ENCODE measurements at regions not wholly inside any gene's neighbourhood (a gene's known extent, or its start where the extent isn't known, plus 50 kb on each side); places are given as distances from the start of the nearest gene placed in this dataset.
"Not testable (repeated sequence)": the region's sequence is repeated elsewhere in the genome, so short reads cannot be mapped to it uniquely, and the experiment has no call there.

DNA sequence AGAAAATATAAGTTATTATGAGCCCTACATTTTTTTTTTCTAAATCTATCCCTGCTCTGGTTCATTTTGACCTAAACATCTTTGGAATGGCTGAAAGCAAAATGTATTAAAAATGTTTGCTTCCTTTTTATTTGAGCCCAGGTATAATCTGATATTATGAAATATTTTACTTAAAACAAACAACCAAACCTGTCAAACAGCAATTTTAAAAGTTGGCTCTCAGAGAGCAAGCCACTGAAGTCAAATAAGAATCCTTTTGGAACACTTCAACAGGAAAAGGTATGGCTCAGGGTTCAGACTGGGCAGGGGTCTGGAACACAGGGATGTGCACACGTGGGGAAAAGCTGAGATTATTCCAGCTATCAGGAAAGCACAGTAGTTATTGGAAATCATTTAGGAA lies 782.9 kb downstream of the CCSER2 start:
- CTCF ChIA-PET: no interaction called here
- POLR2A ChIA-PET: no interaction called here

DNA sequence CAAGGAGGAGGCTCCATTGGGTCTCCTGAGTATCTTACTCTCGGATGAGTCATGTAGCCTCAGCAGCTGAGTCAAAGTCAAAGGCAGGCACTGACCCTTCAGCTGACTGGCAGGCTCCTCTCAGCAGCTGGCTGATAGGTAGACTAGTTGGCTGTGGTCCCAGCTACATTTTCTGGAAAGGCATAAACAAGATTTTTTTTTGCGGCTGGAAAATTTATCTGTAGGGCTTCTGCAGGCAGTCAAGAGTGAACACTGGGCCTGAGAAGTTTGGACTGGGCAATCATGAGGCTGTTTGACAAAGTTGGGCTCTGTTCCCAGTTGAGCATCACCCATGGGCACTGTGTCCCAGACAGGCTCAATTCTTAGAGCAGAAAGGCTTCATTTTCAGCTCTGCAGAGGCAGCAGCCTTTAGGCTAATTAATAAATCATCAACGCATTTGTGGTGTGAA lies 796.2 kb downstream of the CCSER2 start:
- no peak for DNase-seq (ENCODE audit: extremely low spot score)
- TF ChIP-seq SP1 (IDR thresholded peaks at IDR 0.05): no peak
- no peak for TF ChIP-seq TARDBP (IDR thresholded peaks at IDR 0.05)
- no peak for TF ChIP-seq ELF4 (IDR thresholded peaks at IDR 0.05)
- TF ChIP-seq, protein P1, sequence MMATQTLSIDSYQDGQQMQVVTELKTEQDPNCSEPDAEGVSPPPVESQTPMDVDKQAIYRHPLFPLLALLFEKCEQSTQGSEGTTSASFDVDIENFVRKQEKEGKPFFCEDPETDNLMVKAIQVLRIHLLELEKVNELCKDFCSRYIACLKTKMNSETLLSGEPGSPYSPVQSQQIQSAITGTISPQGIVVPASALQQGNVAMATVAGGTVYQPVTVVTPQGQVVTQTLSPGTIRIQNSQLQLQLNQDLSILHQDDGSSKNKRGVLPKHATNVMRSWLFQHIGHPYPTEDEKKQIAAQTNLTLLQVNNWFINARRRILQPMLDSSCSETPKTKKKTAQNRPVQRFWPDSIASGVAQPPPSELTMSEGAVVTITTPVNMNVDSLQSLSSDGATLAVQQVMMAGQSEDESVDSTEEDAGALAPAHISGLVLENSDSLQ (IDR thresholded peaks at IDR 0.05): no peak
- no peak for TF ChIP-seq FOXA1 (IDR thresholded peaks at IDR 0.05)
- TF ChIP-seq ZNF384 (IDR thresholded peaks at IDR 0.05): no peak
- no peak for TF ChIP-seq FOXK2 (IDR thresholded peaks at IDR 0.05)
- no peak for TF ChIP-seq L3MBTL2 (conservative IDR thresholded peaks at IDR 0.05)
- no peak for TF ChIP-seq NFRKB (IDR thresholded peaks at IDR 0.05)
- TF ChIP-seq BHLHE40 (IDR thresholded peaks at IDR 0.05; ENCODE audit: borderline replicate concordance): no peak
- CTCF ChIA-PET: no interaction called here
- POLR2A ChIA-PET: no interaction called here

More for the DNA sequence above, 782.9 kb downstream of the CCSER2 start:
- TF ChIP-seq ZNF384 (IDR thresholded peaks at IDR 0.05): no peak
- no peak for TF ChIP-seq BHLHE40 (IDR thresholded peaks at IDR 0.05; ENCODE audit: borderline replicate concordance)
- no peak for TF ChIP-seq CTBP1 (IDR thresholded peaks at IDR 0.05; ENCODE audit: borderline replicate concordance)
- no peak for TF ChIP-seq L3MBTL2 (conservative IDR thresholded peaks at IDR 0.05)
- TF ChIP-seq, protein P1 (IDR thresholded peaks at IDR 0.05): no peak
- TF ChIP-seq LEF1 (IDR thresholded peaks at IDR 0.05; ENCODE audit: borderline replicate concordance): no peak
- TF ChIP-seq ARNT (IDR thresholded peaks at IDR 0.05): no peak
- TF ChIP-seq HDGF (IDR thresholded peaks at IDR 0.05; ENCODE audit: borderline replicate concordance): no peak
- TF ChIP-seq TARDBP (IDR thresholded peaks at IDR 0.05): no peak
- no peak for TF ChIP-seq SP1 (IDR thresholded peaks at IDR 0.05)
- no peak for TF ChIP-seq ELF4 (IDR thresholded peaks at IDR 0.05)
- no peak for TF ChIP-seq FOXA1 (IDR thresholded peaks at IDR 0.05)
- TF ChIP-seq FOXM1 (IDR thresholded peaks at IDR 0.05; ENCODE audit: borderline replicate concordance): no peak
- TF ChIP-seq SUZ12 (IDR thresholded peaks at IDR 0.05): no peak
- no peak for TF ChIP-seq NFRKB (IDR thresholded peaks at IDR 0.05)
- DNase-seq (ENCODE audit: extremely low spot score): no peak

DNA sequence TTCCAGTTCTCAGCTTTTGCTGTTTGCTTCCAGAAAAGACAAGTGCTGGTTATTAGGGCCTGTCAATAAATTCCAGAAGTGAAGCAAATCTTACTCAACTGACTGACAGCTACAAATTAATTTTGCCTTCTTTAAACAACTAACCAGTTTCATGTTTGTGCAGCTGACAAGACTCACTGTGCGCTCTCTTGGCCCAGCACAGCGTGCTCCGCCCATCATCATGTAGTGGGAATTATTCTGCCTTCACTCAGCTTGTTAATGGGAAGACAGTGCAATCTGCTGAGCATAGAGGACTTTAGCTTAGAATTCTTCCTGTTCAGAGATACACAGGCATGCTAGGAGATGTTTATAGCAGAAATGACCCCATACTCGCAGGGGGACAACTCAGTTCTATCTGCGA lies 808.9 kb downstream of the CCSER2 start:
- ChIA-PET POLR2A (no interaction called here), CTCF (no interaction called here)
- DNase-seq (ENCODE audit: extremely low spot score): no peak
- no peak for TF ChIP-seq SUZ12 (IDR thresholded peaks at IDR 0.05)
- TF ChIP-seq ELF4 (IDR thresholded peaks at IDR 0.05): no peak
- TF ChIP-seq TARDBP (IDR thresholded peaks at IDR 0.05): no peak
- TF ChIP-seq BHLHE40 (IDR thresholded peaks at IDR 0.05; ENCODE audit: borderline replicate concordance): no peak
- TF ChIP-seq, protein P1 (IDR thresholded peaks at IDR 0.05): no peak
- TF ChIP-seq HDGF (IDR thresholded peaks at IDR 0.05; ENCODE audit: borderline replicate concordance): no peak
- TF ChIP-seq CTBP1 (IDR thresholded peaks at IDR 0.05; ENCODE audit: borderline replicate concordance): no peak
- no peak for TF ChIP-seq ARNT (IDR thresholded peaks at IDR 0.05)
- TF ChIP-seq NFRKB (IDR thresholded peaks at IDR 0.05): no peak
- TF ChIP-seq L3MBTL2 (conservative IDR thresholded peaks at IDR 0.05): no peak
- TF ChIP-seq ZNF384 (IDR thresholded peaks at IDR 0.05): no peak
- no peak for TF ChIP-seq FOXM1 (IDR thresholded peaks at IDR 0.05; ENCODE audit: borderline replicate concordance)
- no peak for TF ChIP-seq LEF1 (IDR thresholded peaks at IDR 0.05; ENCODE audit: borderline replicate concordance)
- no peak for TF ChIP-seq FOXA1 (IDR thresholded peaks at IDR 0.05)
- no peak for TF ChIP-seq FOXK2 (IDR thresholded peaks at IDR 0.05)
- no peak for TF ChIP-seq SP1 (IDR thresholded peaks at IDR 0.05)

DNA sequence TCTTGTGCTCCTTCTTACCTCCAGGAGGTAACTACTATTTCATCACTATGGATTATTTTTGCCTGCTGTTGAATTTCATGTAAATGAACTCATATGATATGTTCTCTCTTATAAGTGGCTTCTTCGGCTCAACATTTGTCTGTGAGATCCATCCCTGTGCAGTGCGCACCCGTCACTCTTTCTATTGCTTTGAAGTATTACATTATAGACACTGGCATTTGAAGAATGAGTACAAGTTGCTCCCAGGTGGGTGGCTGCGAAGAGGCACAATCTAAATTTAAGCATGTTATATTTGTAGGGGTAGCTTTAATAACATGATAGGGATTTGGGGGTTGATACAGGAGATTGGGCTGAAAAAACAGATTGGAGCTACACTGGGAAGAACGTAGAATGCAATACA lies 809.7 kb downstream of the CCSER2 start:
- POLR2A ChIA-PET: no interaction called here
- no peak for DNase-seq (ENCODE audit: extremely low spot score)
- no peak for TF ChIP-seq BHLHE40 (IDR thresholded peaks at IDR 0.05; ENCODE audit: borderline replicate concordance)
- CTCF ChIA-PET: no interaction called here

DNA sequence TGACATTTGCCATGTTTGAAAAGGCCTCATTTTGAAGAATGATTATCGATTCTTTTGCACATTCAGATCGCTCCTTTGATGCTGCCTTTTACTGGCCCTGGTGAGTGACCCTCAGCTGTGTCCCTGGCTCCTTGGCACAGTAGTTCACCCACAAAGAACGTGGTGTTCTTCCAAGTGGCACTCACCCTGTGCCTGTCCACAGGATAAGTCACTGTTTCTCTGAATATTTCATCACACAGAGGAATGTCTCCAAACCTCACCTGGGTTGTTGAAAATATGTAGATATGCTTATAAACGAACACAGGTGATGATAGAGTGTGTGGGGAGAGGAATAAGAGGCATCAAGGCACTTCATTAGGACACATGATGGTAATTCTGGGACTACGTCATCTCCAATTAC lies 810.7 kb downstream of the CCSER2 start:
- DNase-seq (ENCODE audit: extremely low spot score): no peak
- CTCF ChIA-PET: no interaction called here
- TF ChIP-seq ZNF384 (IDR thresholded peaks at IDR 0.05) (no peak), FOXA1 (IDR thresholded peaks at IDR 0.05) (no peak), BHLHE40 (IDR thresholded peaks at IDR 0.05; ENCODE audit: borderline replicate concordance) (no peak), FOXM1 (IDR thresholded peaks at IDR 0.05; ENCODE audit: borderline replicate concordance) (no peak), CTBP1 (IDR thresholded peaks at IDR 0.05; ENCODE audit: borderline replicate concordance) (no peak)
- TF ChIP-seq, protein P1 (IDR thresholded peaks at IDR 0.05): no peak
- POLR2A ChIA-PET: no interaction called here

DNA sequence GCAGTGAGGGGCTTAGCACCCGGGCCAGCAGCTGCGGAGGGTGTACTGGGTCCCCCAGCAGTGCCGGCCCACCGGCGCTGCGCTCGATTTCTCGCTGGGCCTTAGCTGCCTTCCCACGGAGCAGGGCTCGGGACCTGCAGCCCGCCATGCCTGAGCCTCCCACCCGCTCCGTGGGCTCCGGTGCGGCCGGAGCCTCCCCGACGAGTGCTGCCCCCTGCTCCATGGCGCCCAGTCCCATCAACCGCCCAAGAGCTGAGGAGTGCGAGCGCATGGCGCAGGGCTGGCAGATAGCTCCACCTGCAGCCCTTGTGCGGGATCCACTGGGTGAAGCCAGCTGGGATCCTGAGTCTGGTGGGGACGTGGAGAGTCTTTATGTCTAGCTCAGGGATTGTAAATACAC lies 813.1 kb downstream of the CCSER2 start:
- CTCF ChIA-PET; DNase-seq (ENCODE audit: extremely low spot score); POLR2A ChIA-PET: not testable (repeated sequence)

DNA sequence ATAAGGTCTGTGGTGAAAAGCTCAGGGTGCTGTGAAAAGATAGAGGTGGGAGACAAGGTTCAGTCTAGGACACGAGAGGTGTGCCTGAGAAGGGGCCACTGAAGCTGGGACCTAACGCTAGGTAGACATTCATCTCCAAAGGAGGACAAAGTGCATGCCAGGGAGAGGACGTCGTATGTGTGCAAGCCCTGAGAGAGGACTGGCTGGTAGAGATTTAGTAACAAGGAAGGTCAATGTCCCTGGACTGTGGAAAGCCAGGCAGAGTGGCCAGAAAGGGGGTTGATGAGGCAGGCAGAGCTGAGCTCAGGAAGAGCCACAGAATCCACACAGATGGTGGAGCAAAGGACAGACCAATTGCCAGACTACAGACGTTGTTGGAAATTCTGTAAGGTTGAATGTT lies 817.6 kb downstream of the CCSER2 start:
- TF ChIP-seq LEF1 (IDR thresholded peaks at IDR 0.05; ENCODE audit: borderline replicate concordance) (no peak), SUZ12 (IDR thresholded peaks at IDR 0.05) (no peak), FOXM1 (IDR thresholded peaks at IDR 0.05; ENCODE audit: borderline replicate concordance) (no peak), ARNT (IDR thresholded peaks at IDR 0.05) (no peak), NFRKB (IDR thresholded peaks at IDR 0.05) (no peak), ELF4 (IDR thresholded peaks at IDR 0.05) (no peak), FOXK2 (IDR thresholded peaks at IDR 0.05) (no peak), BHLHE40 (IDR thresholded peaks at IDR 0.05; ENCODE audit: borderline replicate concordance) (no peak), HDGF (IDR thresholded peaks at IDR 0.05; ENCODE audit: borderline replicate concordance) (no peak), SP1 (IDR thresholded peaks at IDR 0.05) (no peak), TARDBP (IDR thresholded peaks at IDR 0.05) (no peak), CTBP1 (IDR thresholded peaks at IDR 0.05; ENCODE audit: borderline replicate concordance) (no peak), FOXA1 (IDR thresholded peaks at IDR 0.05) (no peak), ZNF384 (IDR thresholded peaks at IDR 0.05) (no peak), L3MBTL2 (conservative IDR thresholded peaks at IDR 0.05) (no peak)
- TF ChIP-seq, protein P1 (IDR thresholded peaks at IDR 0.05): no peak
- no peak for DNase-seq (ENCODE audit: extremely low spot score)
- ChIA-PET CTCF (interaction anchor here (0.7 kb wide), 1 partner anchor 366 kb away, joined by 3 read pairs; no protein-coding TSS in a partner anchor), POLR2A (no interaction called here)

Measured in HEK293T (cell line).